HL-60 (cell line): ENCODE measurements at regions not wholly inside any gene's neighbourhood (a gene's known extent, or its start where the extent isn't known, plus 50 kb on each side); places are given as distances from the start of the nearest gene placed in this dataset.

ENCODE experiments used
- GABPA ChIP-seq: IDR thresholded peaks from 2 replicates; pipeline ENCODE4 v1.6.1; 2012; ENCODE audit warnings: low read depth
- POLR2AphosphoS5 ChIP-seq: IDR thresholded peaks from 2 replicates; pipeline ENCODE4 v1.6.1; 2012; ENCODE audit warnings: low read depth
- REST ChIP-seq: IDR thresholded peaks from 2 replicates; pipeline ENCODE4 v1.6.1; 2012; ENCODE audit warnings: low read depth; ENCODE audit not compliant: insufficient replicate concordance
- SPI1 ChIP-seq: IDR thresholded peaks from 2 replicates; pipeline ENCODE4 v1.6.1; 2012; ENCODE audit warnings: low read depth, mild to moderate bottlenecking, borderline replicate concordance
- TF ChIP-seq, protein P1 (sequence below): IDR thresholded peaks from one replicate; pipeline ENCODE4 v1.5.1; 2011; ENCODE audit warnings: low read length, control low read depth, inconsistent platforms; ENCODE audit not compliant: insufficient read depth

DNA sequence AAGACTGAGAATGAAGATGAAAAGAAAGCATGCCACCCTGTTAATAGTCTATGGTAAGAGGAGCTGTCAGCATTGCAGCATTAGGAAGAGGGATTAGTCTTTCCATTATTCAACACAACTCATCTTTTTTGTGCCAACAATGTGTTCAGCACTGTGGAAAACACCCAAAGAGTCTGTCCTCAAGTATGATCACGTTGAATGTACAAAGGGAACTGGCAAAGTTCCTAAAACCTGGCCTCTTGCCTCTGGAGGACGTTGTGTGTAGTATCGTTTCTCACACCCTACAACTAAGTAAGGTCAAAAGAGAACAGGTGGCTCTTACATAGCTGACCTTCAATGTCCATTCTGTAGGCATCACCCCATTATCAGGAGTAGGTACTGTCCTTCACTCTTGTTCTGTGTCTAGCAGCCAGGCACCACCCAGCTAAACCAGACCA, 147.9 kb upstream of the THBS1 start:
- TF ChIP-seq GABPA, result no peak
- TF ChIP-seq, protein P1, sequence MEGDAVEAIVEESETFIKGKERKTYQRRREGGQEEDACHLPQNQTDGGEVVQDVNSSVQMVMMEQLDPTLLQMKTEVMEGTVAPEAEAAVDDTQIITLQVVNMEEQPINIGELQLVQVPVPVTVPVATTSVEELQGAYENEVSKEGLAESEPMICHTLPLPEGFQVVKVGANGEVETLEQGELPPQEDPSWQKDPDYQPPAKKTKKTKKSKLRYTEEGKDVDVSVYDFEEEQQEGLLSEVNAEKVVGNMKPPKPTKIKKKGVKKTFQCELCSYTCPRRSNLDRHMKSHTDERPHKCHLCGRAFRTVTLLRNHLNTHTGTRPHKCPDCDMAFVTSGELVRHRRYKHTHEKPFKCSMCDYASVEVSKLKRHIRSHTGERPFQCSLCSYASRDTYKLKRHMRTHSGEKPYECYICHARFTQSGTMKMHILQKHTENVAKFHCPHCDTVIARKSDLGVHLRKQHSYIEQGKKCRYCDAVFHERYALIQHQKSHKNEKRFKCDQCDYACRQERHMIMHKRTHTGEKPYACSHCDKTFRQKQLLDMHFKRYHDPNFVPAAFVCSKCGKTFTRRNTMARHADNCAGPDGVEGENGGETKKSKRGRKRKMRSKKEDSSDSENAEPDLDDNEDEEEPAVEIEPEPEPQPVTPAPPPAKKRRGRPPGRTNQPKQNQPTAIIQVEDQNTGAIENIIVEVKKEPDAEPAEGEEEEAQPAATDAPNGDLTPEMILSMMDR, result no peak
- no peak for TF ChIP-seq POLR2AphosphoS5
- no peak for TF ChIP-seq SPI1
- no peak for TF ChIP-seq REST
